Calu3 (cell line): ENCODE measurements at regions not wholly inside any gene's neighbourhood (a gene's known extent, or its start where the extent isn't known, plus 50 kb on each side); places are given as distances from the start of the nearest gene placed in this dataset.
"Not testable (repeated sequence)": the region's sequence is repeated elsewhere in the genome, so short reads cannot be mapped to it uniquely, and the experiment has no call there.

ENCODE experiments used
- BruUV-seq: library from RNA; stranded (reverse); fragments of 400-500 nt; replicated peaks from 2 replicates; lab custom pipeline; 2021; lab: Mats Ljungman, UMichigan
- CTCF ChIA-PET: fragments of 300-600 bp; sonication (Branson Sonifier 250); formaldehyde crosslinking; loops from one replicate; lab custom pipeline; 2022; ENCODE audit warnings: antibody characterized with exemption; lab: Charles Lee
- DNase-seq: peaks from one replicate; pipeline ENCODE4 v3.0.0; 2022
- H3K27ac Mint-ChIP-seq: one replicate; pipeline ENCODE4 v1.8.0; 2022; ENCODE audit warnings: mixed read lengths; ENCODE audit not compliant: unreplicated experiment
- H3K27me3 Mint-ChIP-seq: one replicate; pipeline ENCODE4 v1.8.0; 2022; ENCODE audit warnings: mixed read lengths; ENCODE audit not compliant: unreplicated experiment
- H3K36me3 Mint-ChIP-seq: one replicate; pipeline ENCODE4 v1.8.0; 2022; ENCODE audit warnings: mild to moderate bottlenecking, moderate library complexity, mixed read lengths; ENCODE audit not compliant: insufficient read depth, unreplicated experiment
- H3K4me1 Mint-ChIP-seq: one replicate; pipeline ENCODE4 v1.8.0; 2022; ENCODE audit warnings: mild to moderate bottlenecking, low read depth, mixed read lengths; ENCODE audit not compliant: unreplicated experiment
- H3K4me3 Mint-ChIP-seq: one replicate; pipeline ENCODE4 v1.8.0; 2022; ENCODE audit warnings: mild to moderate bottlenecking, low read depth, moderate library complexity, mixed read lengths; ENCODE audit not compliant: unreplicated experiment
- H3K9me3 Mint-ChIP-seq: one replicate; pipeline ENCODE4 v1.8.0; 2022; ENCODE audit warnings: low read depth, mixed read lengths; ENCODE audit not compliant: unreplicated experiment
- CTCF ChIP-seq: fragments of 200-600 bp; IDR thresholded peaks from one replicate; pipeline ENCODE4 v1.8.0; 2022; ENCODE audit warnings: antibody characterized with exemption; ENCODE audit not compliant: unreplicated experiment
- intact Hi-C: fragments of 100-400 bp; cut with micrococcal nuclease; formaldehyde crosslinking; loops from one replicate; pipeline ENCODE4 v1.10.0; 2022; ENCODE audit not compliant: unreplicated experiment

- Mint-ChIP-seq H3K27me3 (no peaks in the 10 kb centered on the region), H3K27ac (no peak overlapping the region), H3K9me3 (peaks cover 15% of the 10 kb centered on the region), H3K4me1 (no peaks in the 10 kb centered on the region), H3K4me3 (no peak overlapping the region), H3K36me3 (no peaks in the 10 kb centered on the region)
- no peak for DNase-seq
- TF ChIP-seq CTCF = no peak
- CTCF ChIA-PET = no interaction called here
- BruUV-seq = no TSS peak
- intact Hi-C loops = no loop called here
Measured at GRCh38 chr2:2777213-2777612, 446.1 kb upstream of the MYT1L start.

GRCh38 chr2:2775018-2775417, 443.9 kb upstream of the MYT1L start:
- no peak for DNase-seq
- TF ChIP-seq CTCF = no peak
- H3K9me3 Mint-ChIP-seq = peaks cover 12% of the 10 kb centered on the region
- intact Hi-C loops = no loop called here
- H3K4me1 Mint-ChIP-seq = no peaks in the 10 kb centered on the region
- CTCF ChIA-PET = no interaction called here
- H3K27me3 Mint-ChIP-seq = no peaks in the 10 kb centered on the region
- H3K27ac Mint-ChIP-seq = no peak overlapping the region
- no peak overlapping the region for H3K4me3 Mint-ChIP-seq
- no TSS peak for BruUV-seq
- H3K36me3 Mint-ChIP-seq = no peaks in the 10 kb centered on the region

- Mint-ChIP-seq H3K4me1 (no peaks in the 10 kb centered on the region), H3K27ac (no peak overlapping the region), H3K9me3 (peaks cover 5% of the 10 kb centered on the region), H3K4me3 (no peak overlapping the region), H3K27me3 (no peaks in the 10 kb centered on the region), H3K36me3 (no peaks in the 10 kb centered on the region)
- no peak for DNase-seq
- BruUV-seq = no TSS peak
- intact Hi-C loops = no loop called here
- TF ChIP-seq CTCF = no peak
- CTCF ChIA-PET = no interaction called here
Measured at GRCh38 chr2:2773692-2774091, 442.6 kb upstream of the MYT1L start.

- H3K4me1 Mint-ChIP-seq, H3K9me3 Mint-ChIP-seq, H3K4me3 Mint-ChIP-seq, CTCF ChIA-PET, DNase-seq, BruUV-seq, H3K27me3 Mint-ChIP-seq, H3K27ac Mint-ChIP-seq, H3K36me3 Mint-ChIP-seq, intact Hi-C loops: not testable (repeated sequence)
Measured at GRCh38 chr2:2773080-2773479, 442.0 kb upstream of the MYT1L start.

GRCh38 chr2:2771721-2772411, 440.8 kb upstream of the MYT1L start:
- DNase-seq = no peak
- no peaks in the 10 kb centered on the region for H3K4me1 Mint-ChIP-seq
- intact Hi-C loops = no loop called here
- no peaks in the 10 kb centered on the region for H3K27me3 Mint-ChIP-seq
- no peak for TF ChIP-seq CTCF
- CTCF ChIA-PET = no interaction called here
- H3K36me3 Mint-ChIP-seq = no peaks in the 10 kb centered on the region
- no peak overlapping the region for H3K27ac Mint-ChIP-seq
- BruUV-seq = no TSS peak
- no peak overlapping the region for H3K4me3 Mint-ChIP-seq
- peaks cover 6% of the 10 kb centered on the region for H3K9me3 Mint-ChIP-seq
